ENCODE measurements at regions not wholly inside any gene's neighbourhood (a gene's known extent, or its start where the extent isn't known, plus 50 kb on each side); places are given as distances from the start of the nearest gene placed in this dataset.
A peak's percentile ranks its signal among the peaks of the same experiment; 100 is the strongest.

DNA sequence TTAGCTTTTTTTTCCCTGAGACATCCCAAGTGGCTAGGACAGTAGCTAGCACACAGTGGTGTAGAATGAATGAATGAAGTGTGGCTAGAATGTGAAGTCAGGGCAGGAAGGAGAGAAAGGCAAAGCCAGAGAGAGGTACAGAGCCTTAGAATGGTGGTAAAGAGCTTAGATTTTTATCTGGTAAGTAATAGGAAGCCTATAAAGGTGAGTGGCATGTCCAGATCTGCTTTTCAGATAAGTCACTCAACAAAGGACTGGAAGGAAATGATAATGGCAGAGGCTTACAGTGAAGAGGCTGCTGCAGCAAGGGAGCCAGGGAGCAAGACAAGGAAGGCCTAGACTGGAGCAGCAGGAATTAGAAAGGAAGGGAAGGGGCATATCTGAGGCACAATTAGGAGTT lies 96.0 kb upstream of the PRDM1 start:
- no peak for DNase-seq

DNA sequence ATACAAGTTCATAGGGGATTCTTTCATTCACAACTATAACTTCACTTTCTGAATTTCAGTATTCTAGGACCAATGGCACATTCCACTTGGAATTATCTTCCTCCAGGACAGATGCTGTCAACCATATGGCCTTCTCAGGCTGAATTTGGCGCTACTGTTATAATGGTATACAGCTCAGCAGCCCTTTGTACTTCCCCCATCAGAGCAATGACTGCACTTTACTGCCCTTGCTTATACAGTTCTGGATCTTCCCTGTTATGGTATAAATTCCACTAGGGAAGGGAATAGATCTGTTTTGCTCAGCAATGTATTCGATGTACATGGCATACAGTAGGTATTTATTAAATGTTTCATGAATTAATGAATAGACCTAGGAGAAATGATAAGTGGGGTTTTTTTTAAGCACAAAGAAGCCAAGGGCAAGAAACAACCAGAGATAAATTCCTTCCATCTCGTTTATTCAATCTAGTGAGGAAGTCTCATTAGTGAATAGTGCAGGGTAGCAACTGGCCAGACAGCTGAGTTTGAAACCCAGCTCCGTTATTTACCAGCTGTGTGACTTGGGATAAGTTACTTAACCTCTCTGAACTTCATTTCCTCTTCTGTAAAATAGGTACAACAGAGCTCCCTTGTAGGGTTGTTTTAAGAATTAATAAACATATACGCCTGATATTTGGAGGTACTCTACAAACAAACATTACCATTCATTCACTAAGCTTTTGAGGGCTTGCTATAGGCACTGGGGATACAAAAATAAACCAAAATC lies 97.1 kb upstream of the PRDM1 start:
- no peak for DNase-seq

DNA sequence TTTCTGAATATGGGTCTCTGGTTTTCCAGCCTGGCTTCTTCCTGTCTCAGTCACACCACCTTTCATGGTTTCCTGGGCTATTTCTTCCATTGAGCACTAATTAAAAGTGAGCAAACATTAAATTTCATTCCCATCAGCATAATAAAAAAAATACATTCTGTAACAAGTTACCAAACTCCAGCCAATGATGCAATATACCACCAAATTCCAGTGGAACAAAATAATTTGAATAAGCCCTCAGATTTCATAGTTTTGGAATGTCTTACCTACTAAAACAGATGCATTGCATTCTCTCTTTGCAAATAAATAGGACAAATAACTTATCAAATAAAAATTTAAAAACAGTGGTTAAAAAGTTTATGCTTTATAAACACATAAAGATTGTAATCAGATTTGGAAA lies 97.8 kb upstream of the PRDM1 start:
- DNase-seq: no peak

DNA sequence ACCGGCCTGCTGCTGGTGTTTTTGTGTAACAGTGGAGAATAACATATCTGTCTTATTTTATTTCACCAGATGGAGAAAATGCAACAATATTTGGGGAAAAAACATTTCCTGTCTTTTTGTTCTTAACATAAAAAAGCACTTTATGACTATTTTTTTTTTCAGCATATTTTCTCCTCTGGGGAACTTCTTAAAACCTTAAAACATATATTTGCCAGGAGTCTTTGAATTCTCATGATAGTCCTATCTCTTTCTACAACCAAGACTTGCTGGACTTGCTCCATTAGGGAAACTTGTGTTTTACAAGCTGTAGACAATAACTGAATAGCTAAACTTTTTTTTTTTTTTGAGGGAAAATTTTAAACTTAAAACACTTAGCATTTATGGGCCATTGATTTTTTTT lies 98.6 kb upstream of the PRDM1 start:
- no peak for DNase-seq

DNA sequence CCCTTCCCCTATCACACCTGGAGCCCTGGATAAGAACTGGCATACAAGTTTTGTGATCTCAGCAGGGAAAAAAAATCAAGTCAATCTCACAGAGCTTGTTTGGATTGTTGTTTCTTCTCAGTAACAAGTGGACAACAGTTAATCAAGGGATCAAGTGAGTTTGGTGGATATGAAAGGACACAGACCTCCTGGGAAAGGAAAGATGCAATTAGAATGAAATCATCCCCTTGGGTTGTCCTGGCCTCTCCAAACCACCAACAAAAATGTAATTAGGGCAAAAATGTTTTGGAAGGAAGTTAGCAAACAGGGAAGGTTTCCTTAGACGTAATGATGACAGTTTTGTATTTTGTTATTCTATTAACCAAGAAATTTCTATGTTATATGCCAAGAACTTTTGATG lies 99.1 kb upstream of the PRDM1 start:
- DNase-seq: no peak

DNA sequence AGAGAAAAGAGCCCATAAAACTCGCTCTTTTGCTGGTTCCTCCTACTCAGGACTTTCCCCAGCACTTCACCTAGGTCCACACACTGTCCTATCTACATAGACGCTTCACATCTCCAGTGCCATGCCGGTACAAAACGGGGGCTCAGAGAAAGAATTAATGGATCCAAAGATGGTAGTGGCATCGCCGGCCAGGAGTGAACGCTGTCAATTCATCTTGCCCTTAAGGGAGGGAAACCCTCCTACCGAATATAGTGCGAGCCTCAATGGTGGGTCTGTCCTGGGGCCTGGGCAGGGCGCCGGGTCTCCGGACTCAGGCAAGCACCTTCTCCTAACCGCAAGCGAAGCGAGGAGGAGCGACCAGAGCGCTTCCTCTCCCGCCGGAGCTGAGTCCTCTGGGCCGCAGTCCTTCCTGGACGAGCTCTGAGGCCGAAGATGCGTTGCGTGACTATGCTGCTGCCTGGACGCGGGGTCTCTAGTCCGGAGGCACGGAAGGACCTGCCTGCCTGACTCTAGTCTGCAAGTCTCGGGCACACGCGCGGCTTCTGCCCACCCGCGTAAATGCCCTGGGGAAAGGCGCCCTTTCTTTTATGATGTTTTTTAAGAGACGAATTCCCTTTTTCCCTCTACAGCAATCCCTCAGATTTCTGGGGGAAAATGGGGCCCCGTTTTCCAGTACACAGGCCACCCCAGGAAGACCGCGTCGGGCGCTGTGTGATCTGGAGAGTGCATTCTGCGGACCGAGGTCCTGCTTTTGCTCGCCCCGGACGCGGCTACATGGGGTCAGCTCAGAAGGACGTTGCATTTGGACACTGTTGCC lies 100.1 kb upstream of the PRDM1 start:
- no peak for DNase-seq

DNA sequence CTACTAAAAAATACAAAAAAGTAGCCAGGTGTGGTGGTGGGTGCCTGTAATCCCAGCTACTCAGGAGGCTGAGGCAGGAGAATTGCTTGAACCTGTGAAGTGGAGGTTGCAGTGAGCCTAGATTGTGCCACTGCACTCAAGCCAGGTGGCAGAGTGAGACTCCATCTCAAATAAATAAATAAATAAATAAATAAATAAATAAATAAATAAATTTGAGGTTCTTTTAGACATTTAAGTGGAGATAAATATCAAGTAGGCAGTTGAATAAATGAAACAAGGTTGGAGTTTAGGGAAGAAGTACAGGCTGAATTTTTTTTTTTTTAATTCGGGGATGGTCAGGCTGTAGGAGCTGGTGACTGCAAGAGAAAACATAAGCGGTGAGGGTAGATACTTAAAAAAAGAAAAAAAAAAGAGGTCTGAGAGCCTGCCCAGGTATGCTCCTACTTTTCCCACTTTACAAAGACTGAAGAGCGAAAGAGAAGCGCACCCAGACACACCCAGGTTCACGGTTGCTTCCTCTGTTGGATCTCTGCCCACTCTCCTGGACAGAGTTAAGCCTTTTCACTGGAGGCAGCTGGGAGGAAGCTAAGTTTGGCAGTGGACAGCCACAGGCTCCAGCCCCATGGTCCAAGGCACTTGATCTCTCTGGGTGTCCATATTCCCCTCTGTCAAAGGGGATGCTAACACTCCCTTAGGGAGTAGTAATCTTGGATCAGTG lies 100.9 kb upstream of the PRDM1 start:
- no peak for DNase-seq

DNA sequence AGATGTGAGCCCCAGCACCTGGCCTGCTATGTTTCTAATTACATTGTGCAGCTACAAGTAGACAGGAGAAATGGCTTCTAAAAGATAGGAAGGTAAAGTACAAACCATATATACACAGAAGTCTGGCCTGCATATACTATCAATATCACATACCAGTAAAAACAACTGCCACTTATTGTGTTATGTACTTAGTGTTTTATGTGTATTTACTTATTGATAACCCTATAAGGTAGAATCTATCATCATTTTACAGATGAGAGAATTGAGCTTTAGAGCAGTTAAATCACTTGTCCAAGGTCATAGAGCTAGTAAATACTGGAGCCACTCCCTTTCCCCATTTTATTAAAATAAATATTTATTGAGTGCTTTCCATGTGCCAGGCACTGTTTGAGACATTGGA lies 102.4 kb upstream of the PRDM1 start:
- no peak for DNase-seq

DNA sequence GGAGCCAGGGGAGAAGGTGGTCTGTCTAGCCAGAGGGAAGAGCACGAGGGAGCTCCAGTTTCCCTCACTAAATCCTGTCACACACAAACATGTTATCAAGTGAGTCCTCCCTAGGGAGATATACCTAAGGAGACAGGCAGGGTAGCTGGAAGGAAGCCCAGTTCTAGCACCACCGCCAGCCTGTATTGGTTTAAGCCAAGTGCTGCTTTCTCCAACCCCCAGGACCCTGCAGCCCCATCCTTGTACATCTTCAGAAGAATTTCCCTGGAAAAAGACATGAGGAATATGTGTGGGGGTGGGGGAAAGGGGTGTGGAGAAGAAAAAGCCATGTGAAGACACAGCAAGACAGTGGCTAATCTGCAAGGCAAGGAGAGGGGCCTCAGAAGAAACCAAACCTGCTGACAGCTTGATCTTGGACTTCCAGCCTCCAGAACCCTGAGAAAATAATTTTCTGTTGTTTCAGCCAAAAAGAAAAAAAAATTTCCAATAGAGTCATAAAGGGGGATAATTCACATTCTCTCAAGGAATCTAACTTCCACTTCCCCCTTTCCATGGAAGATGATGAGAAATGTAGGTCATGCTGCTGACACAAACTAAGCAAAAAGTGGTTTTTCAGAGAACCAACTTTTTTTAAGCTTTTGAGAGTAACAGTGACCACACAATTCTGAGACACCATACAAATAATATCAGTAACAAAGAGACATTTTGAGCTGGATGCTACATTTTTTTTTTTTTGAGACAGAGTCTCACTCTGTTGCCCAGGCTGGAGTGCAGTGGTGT lies 103.2 kb upstream of the PRDM1 start:
- DNase-seq: no peak

DNA sequence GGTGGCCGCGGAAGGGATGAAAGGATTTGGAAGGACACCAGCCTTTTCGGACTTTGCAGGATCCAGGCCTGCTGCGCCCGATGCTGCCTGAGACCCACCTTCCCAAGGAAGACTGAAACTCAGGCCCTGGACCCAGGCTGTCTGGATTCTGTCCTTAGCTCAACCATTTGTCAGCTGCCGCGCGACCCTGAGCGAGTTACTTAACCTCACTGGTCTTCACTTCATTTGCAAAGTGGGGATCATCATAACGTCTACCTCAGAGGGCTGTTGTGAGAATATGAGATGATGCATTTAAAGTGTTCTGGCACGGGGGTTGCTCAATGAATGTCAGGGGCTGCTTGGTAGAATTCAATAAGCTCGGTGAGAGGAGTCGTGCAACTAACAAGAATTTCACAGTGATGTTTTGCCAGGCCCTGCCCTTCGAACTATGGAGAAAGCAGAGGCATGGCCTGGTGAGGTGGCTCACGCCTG lies 104.2 kb upstream of the PRDM1 start:
- no peak for DNase-seq

DNA sequence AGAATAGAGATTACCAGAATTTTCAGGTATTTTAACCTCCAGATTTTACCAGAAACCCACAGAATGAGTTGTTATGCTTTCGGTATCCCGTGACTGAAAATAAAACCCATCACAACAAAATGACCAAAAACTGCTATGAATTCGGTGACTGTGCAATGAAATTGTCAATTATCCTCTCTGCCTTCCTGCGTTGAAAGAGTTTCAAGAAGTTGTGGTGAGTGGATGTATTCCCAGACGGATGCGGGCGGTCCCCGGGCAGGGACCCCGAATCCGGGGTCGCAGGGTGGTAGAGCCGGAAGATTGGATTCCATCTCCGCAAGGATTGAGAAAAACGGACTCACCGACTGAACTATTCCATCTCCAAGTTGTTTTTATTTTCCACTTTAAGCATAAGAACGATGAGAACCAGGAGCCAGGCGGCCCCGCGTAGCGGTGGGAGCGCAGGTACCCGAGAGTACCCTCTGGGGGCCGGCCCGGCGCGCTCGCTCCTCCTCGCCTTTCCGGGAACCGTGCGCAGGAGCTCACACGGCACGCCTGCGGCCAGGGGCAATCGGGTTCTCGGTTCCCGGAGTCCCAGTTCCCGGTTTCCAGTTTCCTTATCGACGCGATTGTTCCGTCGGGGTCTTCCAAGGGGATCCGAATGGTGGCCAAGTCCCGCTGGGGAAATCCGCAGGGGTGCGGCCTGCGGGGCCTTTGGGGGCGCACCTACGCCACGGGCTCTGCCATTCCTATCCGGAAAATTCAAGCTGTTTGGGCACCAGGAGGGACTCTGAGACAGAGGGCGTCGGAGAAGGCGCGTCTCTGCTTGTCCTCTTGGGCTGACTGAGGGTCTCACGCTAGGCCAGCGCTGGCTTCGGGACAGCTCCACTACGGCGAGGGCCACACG lies 104.9 kb upstream of the PRDM1 start:
- DNase-seq: peak in 1 of 2 experiments; percentile 21

DNA sequence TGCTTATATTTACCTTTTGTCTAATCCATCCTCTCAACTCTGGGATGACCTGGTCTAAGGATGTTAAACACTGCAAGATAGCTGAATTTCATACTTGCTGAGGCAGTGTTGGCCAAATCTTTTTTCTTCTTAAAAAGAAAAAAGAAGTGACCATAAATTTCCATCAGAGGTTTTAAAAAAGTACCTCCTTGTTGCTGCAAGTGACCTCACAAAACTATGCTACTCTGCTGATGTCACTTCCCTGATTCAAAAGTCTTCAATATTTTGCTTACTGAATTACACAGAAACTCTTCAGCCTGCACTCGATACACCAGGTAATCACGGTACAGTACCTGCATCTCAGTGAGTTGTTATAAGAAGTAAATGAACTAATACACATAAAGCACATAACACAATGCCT lies 107.2 kb upstream of the PRDM1 start:
- DNase-seq: no peak

DNA sequence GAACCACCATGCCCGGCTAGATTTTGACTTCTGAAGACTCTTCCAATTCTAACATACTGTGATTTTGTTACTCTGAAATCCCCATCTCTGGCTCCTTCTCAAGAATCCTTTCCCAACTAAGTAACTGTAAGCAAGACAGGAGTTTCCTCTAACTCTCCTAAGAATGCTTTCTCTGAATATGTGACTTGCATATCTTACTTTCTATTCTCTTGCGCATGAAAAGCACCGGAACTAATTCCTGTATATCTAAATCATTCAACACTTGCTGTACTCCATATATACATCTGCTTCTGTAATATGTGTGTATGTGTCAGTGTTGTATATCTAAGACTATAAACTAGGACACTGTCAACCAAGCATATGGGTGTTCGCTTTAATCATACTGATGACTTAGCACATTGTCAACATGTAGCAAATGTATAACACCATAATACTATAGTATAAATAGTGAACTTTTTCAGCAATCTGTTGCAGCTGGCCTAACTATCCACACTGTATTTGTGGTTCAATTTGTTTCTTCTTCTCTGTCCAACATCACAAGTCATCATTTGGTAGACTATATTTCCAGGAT lies 108.1 kb upstream of the PRDM1 start:
- DNase-seq: no peak

DNA sequence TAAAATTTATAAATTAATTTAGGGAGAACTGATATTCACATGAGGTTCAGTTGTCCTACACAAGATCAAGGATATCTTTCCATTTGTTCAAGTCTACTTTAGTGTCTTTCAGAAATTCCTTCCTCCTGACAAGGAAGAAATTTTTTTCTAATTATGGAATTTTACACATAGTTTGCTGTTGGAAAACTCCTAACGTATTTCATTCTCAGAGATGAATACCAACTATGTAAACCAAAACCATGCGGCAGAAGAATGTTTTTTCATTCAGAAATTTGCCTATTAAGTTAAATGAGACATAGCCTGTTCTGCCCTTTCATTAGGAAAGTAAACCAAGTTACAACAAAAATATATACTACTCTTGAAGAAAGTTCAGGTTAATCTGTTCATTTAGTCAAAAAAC lies 111.2 kb upstream of the PRDM1 start:
- DNase-seq: no peak

DNA sequence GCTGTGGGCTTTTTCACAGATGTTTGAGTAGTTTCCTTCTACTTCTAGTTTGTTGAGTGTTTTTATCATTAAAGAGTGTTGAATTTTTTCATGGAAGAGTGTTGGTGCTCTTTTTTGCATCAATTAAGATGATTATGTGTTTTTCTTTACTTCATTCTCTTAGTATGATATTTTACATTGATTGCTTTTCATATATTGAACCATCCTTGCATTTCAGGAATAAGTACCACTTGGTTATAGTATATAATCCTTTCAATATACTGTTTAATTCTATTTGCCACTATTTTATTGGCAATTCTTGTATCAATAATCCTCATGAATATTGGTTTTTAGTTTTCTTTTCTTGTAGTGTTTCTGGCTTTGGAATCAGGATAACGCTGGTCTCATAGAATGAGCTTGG lies 113.7 kb upstream of the PRDM1 start:
- no peak for DNase-seq

DNA sequence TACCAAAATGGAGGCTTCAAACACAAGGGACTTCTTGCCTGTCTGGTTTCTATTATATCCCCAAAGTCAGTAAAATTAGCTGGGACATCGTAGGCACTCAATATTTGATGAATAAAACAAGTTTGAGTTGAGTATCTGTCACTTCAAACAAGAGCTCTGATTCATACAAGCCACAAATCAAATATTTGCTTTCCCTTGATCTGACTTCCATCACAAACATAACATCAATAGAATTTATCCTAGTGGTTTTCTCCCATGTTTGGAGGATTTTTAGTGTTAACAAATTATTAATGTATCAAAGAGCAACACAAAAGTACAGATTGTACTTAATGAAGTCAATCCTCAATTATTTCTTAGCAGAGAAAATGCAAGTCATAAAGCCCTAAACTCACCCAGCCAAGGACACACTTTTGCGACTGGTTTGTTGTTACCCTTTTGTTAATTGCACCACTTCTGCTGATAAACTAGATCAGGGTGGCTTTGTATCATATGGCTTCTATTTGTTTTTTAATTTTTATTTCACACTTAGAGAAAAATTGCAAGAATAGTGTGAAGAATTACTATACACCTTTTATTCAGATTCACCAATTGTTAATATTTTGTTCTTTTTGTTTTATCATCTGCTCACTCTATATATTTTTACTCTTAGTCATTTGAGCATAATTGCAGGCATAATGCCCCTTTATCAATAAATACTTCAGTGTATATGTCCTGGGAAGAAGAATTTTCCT lies 117.4 kb upstream of the PRDM1 start:
- DNase-seq: no peak

DNA sequence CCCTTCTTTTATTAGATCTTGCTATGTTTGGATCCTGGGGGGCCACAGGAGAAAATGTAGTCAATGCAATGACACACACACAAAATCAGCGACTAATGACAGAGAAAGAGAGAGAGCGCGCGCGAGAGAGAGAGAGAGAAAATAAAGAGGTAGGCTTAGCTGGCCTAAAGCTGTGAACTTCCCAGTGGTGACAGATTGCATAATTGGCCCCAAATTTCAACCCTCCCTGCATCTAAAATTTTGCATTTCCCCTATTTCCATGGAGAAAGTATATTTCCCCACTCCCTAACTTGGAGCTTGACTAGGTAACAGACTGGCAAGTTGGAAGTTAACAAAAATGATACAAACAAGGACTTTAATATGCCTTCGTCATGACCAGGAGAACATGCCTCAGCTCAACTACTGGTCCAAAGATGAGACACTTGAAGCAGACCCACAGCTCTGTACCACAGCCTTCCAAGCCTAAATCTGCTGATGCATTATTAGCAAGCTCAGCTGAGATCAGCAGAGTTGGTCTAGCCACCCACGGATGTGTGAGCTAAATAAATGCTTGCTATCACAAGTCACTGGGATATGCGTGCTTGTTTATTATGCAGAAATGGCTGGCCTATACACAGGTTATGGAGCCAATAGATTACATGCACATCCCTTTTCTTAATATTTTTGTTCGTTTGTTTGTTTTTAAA lies 118.1 kb upstream of the PRDM1 start:
- DNase-seq: no peak

DNA sequence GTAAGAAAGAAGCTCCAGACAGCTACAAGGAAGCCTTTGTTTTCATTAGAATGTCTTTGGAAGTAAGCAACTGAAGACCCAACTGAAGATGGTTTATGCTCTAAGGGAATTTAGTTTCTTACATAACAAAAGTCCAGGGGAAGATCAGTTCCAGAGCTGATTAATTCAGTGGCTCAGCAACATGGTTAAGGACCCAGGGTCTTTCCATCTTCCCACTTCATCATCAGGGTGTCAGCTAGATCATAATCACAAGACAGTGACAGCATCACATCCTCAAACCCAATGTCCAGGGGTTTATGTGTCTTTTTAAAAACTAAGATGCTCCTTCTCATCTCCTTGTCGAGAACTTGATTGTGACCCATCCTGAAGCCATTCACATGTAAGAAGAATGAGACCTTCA lies 119.7 kb upstream of the PRDM1 start:
- no peak for DNase-seq

DNA sequence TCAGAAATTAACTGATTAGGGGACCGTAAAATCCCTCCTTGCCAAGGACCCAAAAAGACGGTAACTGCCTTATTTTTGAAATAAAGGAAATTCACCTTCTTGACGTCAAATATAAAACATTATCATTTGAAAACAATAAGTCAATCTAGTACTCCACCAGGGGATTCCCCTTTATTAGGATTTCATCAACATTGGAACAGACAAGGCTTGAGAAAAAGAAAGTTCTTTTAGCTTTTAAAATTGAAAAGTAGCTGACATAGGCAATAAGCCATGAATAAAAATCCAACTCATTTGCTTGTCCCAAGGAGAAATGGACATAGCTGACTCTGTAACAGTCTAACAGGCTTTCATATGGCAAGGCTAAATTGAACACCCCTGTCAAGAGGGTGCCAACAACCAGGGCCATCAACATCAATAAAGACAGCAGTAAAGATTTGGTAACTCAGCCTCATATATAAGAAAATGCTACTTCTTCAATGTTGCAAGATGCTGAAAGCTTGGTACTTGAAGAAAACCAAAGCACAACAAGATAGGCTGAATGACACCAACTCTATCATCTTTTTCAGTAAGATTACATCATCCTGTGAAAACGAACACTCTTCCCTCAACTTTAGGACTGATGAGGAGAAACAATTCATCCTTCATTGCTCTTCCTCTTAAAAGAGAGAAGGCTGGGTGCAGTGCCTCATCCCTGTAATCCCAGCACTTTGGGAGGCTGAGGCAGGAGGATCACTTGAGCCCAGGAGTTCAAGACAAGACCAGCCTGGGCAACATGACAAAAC lies 121.0 kb upstream of the PRDM1 start:
- no peak for DNase-seq
